ENCODE measurements at regions not wholly inside any gene's neighbourhood (a gene's known extent, or its start where the extent isn't known, plus 50 kb on each side); places are given as distances from the start of the nearest gene placed in this dataset.

- peaks cover 0 to 23% (median 4%) of the 10 kb centered on the region in 11 donors for H3K9me3 Mint-ChIP-seq
- intact Hi-C loops (cut with micrococcal nuclease): no loop called here
- ATAC-seq (no peak), DNase-seq (no peak)
- no peak overlapping the region for H3K27ac Mint-ChIP-seq
- Histone ChIP-seq H3K27me3 (ENCODE audit: control insufficient read depth in 2 of 2, insufficient read depth in 2 of 2, low read length in 2 of 2) (no peaks in the 10 kb centered on the region), H3K9me3 (ENCODE audit: control insufficient read depth in 2 of 3, low read length in 3 of 3) (peaks cover 0 to 7% (median 0%) of the 10 kb centered on the region in 3 experiments), H3K27ac (ENCODE audit: low read depth, low read length) (no peak overlapping the region), H3K4me3 (ENCODE audit: low read length) (no peak overlapping the region), H3K36me3 (ENCODE audit: control insufficient read depth in 2 of 3, insufficient read depth in 3 of 3, low read length in 3 of 3) (peaks cover 0 to 69% (median 0%) of the 10 kb centered on the region in 3 experiments), H3K4me1 (ENCODE audit: control insufficient read depth in 2 of 2, insufficient read depth in 2 of 2, low read length in 2 of 2) (no peaks in the 10 kb centered on the region)
- H3K4me1 Mint-ChIP-seq: peaks cover 7 to 21% (median 15%) of the 10 kb centered on the region in 7 donors
- H3K27me3 Mint-ChIP-seq: no peaks in the 10 kb centered on the region
- peaks cover 19 to 76% (median 44%) of the 10 kb centered on the region in 5 donors for H3K36me3 Mint-ChIP-seq
- no peak overlapping the region for H3K4me3 Mint-ChIP-seq
- CTCF ChIA-PET: no interaction called here
- POLR2A ChIA-PET: no interaction called here
Observed at GRCh38 chr10:46230615-46231014, 56.2 kb upstream of the ANTXRL start.

DNA sequence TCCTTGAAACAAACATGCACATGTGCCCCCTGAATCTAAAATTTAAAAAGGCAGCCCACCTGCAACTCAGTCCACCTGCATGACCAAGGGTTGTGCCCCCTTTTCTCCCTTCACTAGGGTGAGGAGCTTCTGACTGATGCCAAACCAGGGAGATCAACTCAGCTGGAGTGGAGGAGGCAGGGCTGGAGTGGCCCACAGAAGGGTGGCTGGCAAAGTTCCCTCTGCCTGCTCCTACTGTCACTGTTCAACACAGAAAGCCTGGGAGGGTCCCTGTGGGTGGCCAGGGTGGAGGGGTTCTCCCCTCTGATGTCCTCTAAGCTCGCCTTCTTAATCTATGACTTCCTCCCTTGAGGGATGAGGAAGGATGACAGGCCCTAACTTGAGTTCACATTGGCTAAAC is 55.7 kb upstream of the ANTXRL start:
- Mint-ChIP-seq H3K4me1 (peaks cover 7 to 26% (median 15%) of the 10 kb centered on the region in 7 donors), H3K4me3 (no peak overlapping the region), H3K9me3 (peaks cover 0 to 23% (median 4%) of the 10 kb centered on the region in 11 donors), H3K27me3 (no peaks in the 10 kb centered on the region), H3K36me3 (peaks cover 19 to 81% (median 44%) of the 10 kb centered on the region in 5 donors), H3K27ac (no peak overlapping the region)
- intact Hi-C loops (cut with micrococcal nuclease): no loop called here
- POLR2A ChIA-PET: no interaction called here
- Histone ChIP-seq H3K4me3 (ENCODE audit: low read length) (no peak overlapping the region), H3K36me3 (ENCODE audit: control insufficient read depth in 2 of 3, insufficient read depth in 3 of 3, low read length in 3 of 3) (peaks cover 0 to 67% (median 0%) of the 10 kb centered on the region in 3 experiments), H3K4me1 (ENCODE audit: control insufficient read depth in 2 of 2, insufficient read depth in 2 of 2, low read length in 2 of 2) (no peaks in the 10 kb centered on the region), H3K9me3 (ENCODE audit: control insufficient read depth in 2 of 3, low read length in 3 of 3) (peaks cover 0 to 7% (median 0%) of the 10 kb centered on the region in 3 experiments), H3K27ac (ENCODE audit: low read depth, low read length) (no peak overlapping the region), H3K27me3 (ENCODE audit: control insufficient read depth in 2 of 2, insufficient read depth in 2 of 2, low read length in 2 of 2) (no peaks in the 10 kb centered on the region)
- CTCF ChIA-PET: interaction anchor here (0.8 kb wide), 1 partner anchor 95 kb away, joined by 3 read pairs; no protein-coding TSS in a partner anchor
- DNase-seq (no peak), ATAC-seq (no peak)

GRCh38 chr10:46232084-46232483 is 54.7 kb upstream of the ANTXRL start:
- no peak overlapping the region for H3K27ac ChIP-seq (ENCODE audit: low read depth, low read length)
- no peaks in the 10 kb centered on the region for H3K27me3 ChIP-seq (ENCODE audit: control insufficient read depth in 2 of 2, insufficient read depth in 2 of 2, low read length in 2 of 2)
- Mint-ChIP-seq H3K9me3 (peaks cover 0 to 23% (median 4%) of the 10 kb centered on the region in 11 donors), H3K4me3 (no peak overlapping the region), H3K36me3 (peaks cover 25 to 85% (median 54%) of the 10 kb centered on the region in 5 donors), H3K27me3 (no peaks in the 10 kb centered on the region), H3K4me1 (peaks cover 10 to 36% (median 25%) of the 10 kb centered on the region in 7 donors), H3K27ac (peak overlapping the region in 2 of 9 donors; percentile 35 to 82)
- peaks cover 0 to 7% (median 0%) of the 10 kb centered on the region in 3 experiments for H3K9me3 ChIP-seq (ENCODE audit: control insufficient read depth in 2 of 3, low read length in 3 of 3)
- DNase-seq (no peak), ATAC-seq (no peak)
- no peak overlapping the region for H3K4me3 ChIP-seq (ENCODE audit: low read length)
- H3K36me3 ChIP-seq (ENCODE audit: control insufficient read depth in 2 of 3, insufficient read depth in 3 of 3, low read length in 3 of 3): peaks cover 0 to 64% (median 0%) of the 10 kb centered on the region in 3 experiments
- CTCF ChIA-PET: no interaction called here
- intact Hi-C loops (cut with micrococcal nuclease): no loop called here
- POLR2A ChIA-PET: no interaction called here
- no peaks in the 10 kb centered on the region for H3K4me1 ChIP-seq (ENCODE audit: control insufficient read depth in 2 of 2, insufficient read depth in 2 of 2, low read length in 2 of 2)

DNA sequence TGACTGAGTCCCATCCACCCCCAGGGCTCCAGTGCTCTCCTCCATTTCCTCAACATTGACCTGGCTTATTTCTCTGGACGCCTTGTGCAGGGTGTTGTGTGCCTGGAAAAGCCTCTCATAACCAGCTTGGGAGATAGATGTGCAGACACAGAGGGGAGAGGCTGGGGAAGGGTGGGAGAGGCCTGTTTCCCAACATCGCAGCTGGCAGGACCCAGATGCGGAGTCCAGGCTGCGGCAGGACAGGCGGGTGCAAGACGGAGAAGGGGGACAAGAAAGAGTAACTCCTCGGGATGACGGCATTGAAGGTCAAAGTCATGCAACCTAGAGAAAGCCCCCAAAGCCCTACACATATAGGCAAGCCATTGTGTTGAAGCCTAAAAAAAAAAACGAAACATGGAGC is 54.1 kb upstream of the ANTXRL start:
- H3K4me1 ChIP-seq (ENCODE audit: control insufficient read depth in 2 of 2, insufficient read depth in 2 of 2, low read length in 2 of 2): no peaks in the 10 kb centered on the region
- ChIA-PET CTCF (no interaction called here), POLR2A (no interaction called here)
- H3K4me1 Mint-ChIP-seq: peaks cover 10 to 42% (median 24%) of the 10 kb centered on the region in 7 donors
- peaks cover 0 to 64% (median 0%) of the 10 kb centered on the region in 3 experiments for H3K36me3 ChIP-seq (ENCODE audit: control insufficient read depth in 2 of 3, insufficient read depth in 3 of 3, low read length in 3 of 3)
- peak in 1 of 9 donors; percentile 15 for DNase-seq
- no peaks in the 10 kb centered on the region for H3K27me3 Mint-ChIP-seq
- H3K9me3 Mint-ChIP-seq: peaks cover 0 to 23% (median 4%) of the 10 kb centered on the region in 11 donors
- no peak overlapping the region for H3K4me3 Mint-ChIP-seq
- H3K4me3 ChIP-seq (ENCODE audit: low read length): no peak overlapping the region
- H3K9me3 ChIP-seq (ENCODE audit: control insufficient read depth in 2 of 3, low read length in 3 of 3): peaks cover 0 to 7% (median 0%) of the 10 kb centered on the region in 3 experiments
- no peak for ATAC-seq
- H3K27ac Mint-ChIP-seq: peak overlapping the region in 4 of 9 donors; percentile 6 to 82 (median 53)
- H3K36me3 Mint-ChIP-seq: peaks cover 26 to 86% (median 54%) of the 10 kb centered on the region in 5 donors
- H3K27me3 ChIP-seq (ENCODE audit: control insufficient read depth in 2 of 2, insufficient read depth in 2 of 2, low read length in 2 of 2): no peaks in the 10 kb centered on the region
- intact Hi-C loops (cut with micrococcal nuclease): no loop called here
- no peak overlapping the region for H3K27ac ChIP-seq (ENCODE audit: low read depth, low read length)

DNA sequence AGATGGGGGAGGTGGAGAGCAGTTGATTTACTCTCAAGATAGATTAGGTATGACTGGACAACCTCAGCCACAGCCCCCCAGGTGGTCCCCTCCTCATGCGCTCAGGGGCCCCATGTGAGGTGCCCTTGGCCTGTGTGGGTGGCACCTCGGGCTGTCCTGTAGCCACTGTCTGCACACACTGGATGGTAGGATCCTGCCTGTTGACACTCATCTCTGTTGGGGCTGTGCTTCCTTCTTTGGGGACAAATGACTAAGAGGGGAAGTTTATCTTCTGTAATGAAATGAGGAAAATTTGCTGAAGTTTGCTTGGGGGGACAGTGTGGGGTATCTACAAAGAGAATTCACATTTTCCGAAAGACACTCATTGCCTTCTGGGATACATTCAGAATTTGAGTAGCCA is 53.6 kb upstream of the ANTXRL start:
- no peak overlapping the region for H3K4me3 Mint-ChIP-seq
- H3K4me1 Mint-ChIP-seq: peaks cover 10 to 47% (median 20%) of the 10 kb centered on the region in 7 donors
- H3K27me3 Mint-ChIP-seq: no peaks in the 10 kb centered on the region
- Histone ChIP-seq H3K36me3 (ENCODE audit: control insufficient read depth in 2 of 3, insufficient read depth in 3 of 3, low read length in 3 of 3) (peaks cover 0 to 65% (median 0%) of the 10 kb centered on the region in 3 experiments), H3K9me3 (ENCODE audit: control insufficient read depth in 2 of 3, low read length in 3 of 3) (peaks cover 0 to 7% (median 0%) of the 10 kb centered on the region in 3 experiments), H3K4me1 (ENCODE audit: control insufficient read depth in 2 of 2, insufficient read depth in 2 of 2, low read length in 2 of 2) (no peaks in the 10 kb centered on the region), H3K27ac (ENCODE audit: low read depth, low read length) (no peak overlapping the region), H3K4me3 (ENCODE audit: low read length) (no peak overlapping the region), H3K27me3 (ENCODE audit: control insufficient read depth in 2 of 2, insufficient read depth in 2 of 2, low read length in 2 of 2) (no peaks in the 10 kb centered on the region)
- H3K27ac Mint-ChIP-seq: peak overlapping the region in 6 of 9 donors; percentile 10 to 71 (median 39)
- ChIA-PET POLR2A (no interaction called here), CTCF (no interaction called here)
- intact Hi-C loops (cut with micrococcal nuclease): no loop called here
- peaks cover 0 to 23% (median 4%) of the 10 kb centered on the region in 11 donors for H3K9me3 Mint-ChIP-seq
- ATAC-seq (peak; percentile 22), DNase-seq (no peak)
- H3K36me3 Mint-ChIP-seq: peaks cover 26 to 89% (median 54%) of the 10 kb centered on the region in 5 donors

DNA sequence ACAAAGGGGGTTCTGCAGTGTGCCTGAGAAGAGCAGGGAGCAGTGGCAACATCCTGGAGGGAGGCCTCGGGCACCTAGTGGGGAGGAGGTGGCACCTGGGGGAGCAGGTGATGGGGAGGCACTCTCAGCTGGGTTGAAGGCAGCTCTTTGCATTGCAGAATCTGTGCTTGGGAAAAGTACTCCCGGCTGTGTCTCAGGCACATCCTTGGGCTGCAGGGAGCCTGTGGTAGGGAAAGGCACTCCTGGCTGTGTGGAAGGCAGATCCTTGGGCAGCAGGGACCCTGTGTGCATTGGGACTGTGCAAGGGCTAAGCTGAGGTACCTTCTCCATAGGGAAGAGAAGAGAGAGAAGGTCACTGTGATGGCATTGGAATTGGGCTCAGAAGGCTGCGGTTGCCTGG is 52.8 kb upstream of the ANTXRL start:
- ChIA-PET CTCF (no interaction called here), POLR2A (interaction anchor here (0.6 kb wide), 1 partner anchor 235 kb away, joined by 3 read pairs; no protein-coding TSS in a partner anchor)
- Histone ChIP-seq H3K4me1 (ENCODE audit: control insufficient read depth in 2 of 2, insufficient read depth in 2 of 2, low read length in 2 of 2) (no peaks in the 10 kb centered on the region), H3K9me3 (ENCODE audit: control insufficient read depth in 2 of 3, low read length in 3 of 3) (peaks cover 0 to 7% (median 0%) of the 10 kb centered on the region in 3 experiments), H3K27me3 (ENCODE audit: control insufficient read depth in 2 of 2, insufficient read depth in 2 of 2, low read length in 2 of 2) (no peaks in the 10 kb centered on the region), H3K36me3 (ENCODE audit: control insufficient read depth in 2 of 3, insufficient read depth in 3 of 3, low read length in 3 of 3) (peaks cover 0 to 70% (median 0%) of the 10 kb centered on the region in 3 experiments), H3K4me3 (ENCODE audit: low read length) (no peak overlapping the region), H3K27ac (ENCODE audit: low read depth, low read length) (no peak overlapping the region)
- intact Hi-C loops (cut with micrococcal nuclease): no loop called here
- DNase-seq: peak in 1 of 9 donors; percentile 13
- peaks cover 0 to 22% (median 4%) of the 10 kb centered on the region in 11 donors for H3K9me3 Mint-ChIP-seq
- H3K4me3 Mint-ChIP-seq: no peak overlapping the region
- ATAC-seq: no peak
- peak overlapping the region in 4 of 9 donors; percentile 24 to 56 (median 42) for H3K27ac Mint-ChIP-seq
- peaks cover 9 to 44% (median 25%) of the 10 kb centered on the region in 7 donors for H3K4me1 Mint-ChIP-seq
- peaks cover 26 to 94% (median 59%) of the 10 kb centered on the region in 5 donors for H3K36me3 Mint-ChIP-seq
- no peaks in the 10 kb centered on the region for H3K27me3 Mint-ChIP-seq

Data from naive thymus-derived CD4-positive, alpha-beta T cell (primary cell).